Keratinocyte (primary cell): ENCODE measurements at regions not wholly inside any gene's neighbourhood (a gene's known extent, or its start where the extent isn't known, plus 50 kb on each side); places are given as distances from the start of the nearest gene placed in this dataset.

Experiments used
- DNase-seq: peaks from one replicate; pipeline ENCODE4 v3.0.0-alpha.2; 2011; ENCODE audit warnings: low read depth, missing footprints, low spot score
- FAIRE-seq: peaks from 2 replicates; lab custom pipeline; 2011; peaks lifted over from hg19 to GRCh38; lab: Jason Lieb, UNC
- H2AFZ ChIP-seq: 2 replicates; pipeline ENCODE4 v1.6.0; 2012; ENCODE audit warnings: low read length, control low read depth, inconsistent platforms; ENCODE audit not compliant: control insufficient read depth
- H3K27ac ChIP-seq: 2 replicates; pipeline ENCODE4 v1.5.1; 2011; ENCODE audit warnings: low read length; ENCODE audit not compliant: control insufficient read depth, insufficient read depth
- H3K27me3 ChIP-seq: 3 replicates; pipeline ENCODE4 v1.6.0; 2011; ENCODE audit warnings: low read length; ENCODE audit not compliant: control insufficient read depth, insufficient read depth; ENCODE audit errors: extremely low read depth
- H3K36me3 ChIP-seq, 2 experiments: 2 replicates in 1 of 2; 3 replicates in 1 of 2; pipeline ENCODE4 v1.5.1; 2011; ENCODE audit warnings: low read length in 2 of 2, mild to moderate bottlenecking in 1 of 2; ENCODE audit not compliant: control insufficient read depth in 2 of 2, insufficient read depth in 2 of 2; ENCODE audit errors: extremely low read depth in 1 of 2
- H3K4me1 ChIP-seq: 3 replicates; pipeline ENCODE4 v1.5.1; 2011; ENCODE audit warnings: low read length; ENCODE audit not compliant: control insufficient read depth, insufficient read depth; ENCODE audit errors: extremely low read depth
- H3K4me2 ChIP-seq: 3 replicates; pipeline ENCODE4 v1.6.0; 2011; ENCODE audit warnings: low read depth, low read length; ENCODE audit not compliant: control insufficient read depth, insufficient read depth; ENCODE audit errors: extremely low read depth
- H3K4me3 ChIP-seq, 3 experiments: fragments of 200-600 bp in 1 of 3; sonication (generic) in 1 of 3; 2 replicates in 2 of 3; 3 replicates in 1 of 3; pipeline ENCODE4 v1.5.1; 2011 to 2016; ENCODE audit warnings: low read length in 3 of 3, mild to moderate bottlenecking in 3 of 3, control low read depth in 2 of 3, inconsistent platforms in 1 of 3, low read depth in 1 of 3, mixed read lengths in 1 of 3, mixed run types in 1 of 3, moderate library complexity in 1 of 3; ENCODE audit not compliant: control insufficient read depth in 2 of 3, insufficient read depth in 2 of 3; ENCODE audit errors: extremely low read depth in 1 of 3
- H3K79me2 ChIP-seq: 2 replicates; pipeline ENCODE4 v1.6.0; 2012; ENCODE audit warnings: low read length; ENCODE audit not compliant: control insufficient read depth, insufficient read depth
- H3K9ac ChIP-seq: 3 replicates; pipeline ENCODE4 v1.6.0; 2011; ENCODE audit warnings: low read length; ENCODE audit not compliant: control insufficient read depth, insufficient read depth; ENCODE audit errors: extremely low read depth
- H3K9me1 ChIP-seq: 3 replicates; pipeline ENCODE4 v1.6.0; 2011; ENCODE audit warnings: low read length; ENCODE audit not compliant: control insufficient read depth, insufficient read depth; ENCODE audit errors: extremely low read depth
- H3K9me3 ChIP-seq: 2 replicates; pipeline ENCODE4 v1.5.1; 2012; ENCODE audit warnings: low read depth, low read length; ENCODE audit not compliant: control insufficient read depth
- H4K20me1 ChIP-seq: 3 replicates; pipeline ENCODE4 v1.6.0; 2011; ENCODE audit warnings: low read length; ENCODE audit not compliant: control insufficient read depth, insufficient read depth; ENCODE audit errors: extremely low read depth
- CTCF ChIP-seq, 3 experiments: IDR thresholded peaks in 1 of 3; conservative IDR thresholded peaks in 1 of 3; optimal IDR thresholded peaks in 1 of 3; 2 replicates in 2 of 3; 3 replicates in 1 of 3; pipeline versions ENCODE3 to v1.5.1; 2011; ENCODE audit warnings: low read length in 3 of 3, mild to moderate bottlenecking in 3 of 3, moderate library complexity in 2 of 3, control low read depth in 1 of 3, inconsistent platforms in 1 of 3; ENCODE audit not compliant: insufficient read depth in 2 of 3; ENCODE audit errors: extremely low read depth in 1 of 3
- EZH2 ChIP-seq: IDR thresholded peaks from one replicate; pipeline ENCODE4 v1.6.1; 2012; ENCODE audit warnings: inconsistent platforms, mild to moderate bottlenecking, low read length, moderate library complexity
- dilution Hi-C: fragments of 300-500 bp; cut with MboI; formaldehyde crosslinking; loops from one replicate; pipeline ENCODE4 v1.7.0; 2020; ENCODE audit warnings: low sequenced_read_pairs; ENCODE audit not compliant: extremely low pct_ligation_motif_present

- no peaks in the 10 kb centered on the region for H3K79me2 ChIP-seq
- H2AFZ ChIP-seq: no peak overlapping the region
- no peak overlapping the region for H3K4me2 ChIP-seq
- H4K20me1 ChIP-seq: no peaks in the 10 kb centered on the region
- TF ChIP-seq CTCF (optimal IDR thresholded peaks at IDR 0.05 in 1 of 3, IDR thresholded peaks at IDR 0.05 in 1 of 3, conservative IDR thresholded peaks at IDR 0.05 in 1 of 3; ENCODE audit: extremely low read depth in 1 of 3, insufficient read depth in 2 of 3, low read length in 3 of 3) (no peak), EZH2 (no peak)
- no peaks in the 10 kb centered on the region for H3K4me1 ChIP-seq
- H3K4me3 ChIP-seq: no peak overlapping the region
- H3K36me3 ChIP-seq: no peaks in the 10 kb centered on the region
- no peaks in the 10 kb centered on the region for H3K27me3 ChIP-seq
- dilution Hi-C loops: no loop called here
- H3K9me1 ChIP-seq: no peaks in the 10 kb centered on the region
- no peak for DNase-seq
- no peak overlapping the region for H3K9ac ChIP-seq
- FAIRE-seq: no peak
- H3K9me3 ChIP-seq: no peaks in the 10 kb centered on the region
- no peak overlapping the region for H3K27ac ChIP-seq
Measured at GRCh38 chr13:72562686-72563085, 164.7 kb downstream of the MZT1 start.

GRCh38 chr13:72561791-72562190 is 165.6 kb downstream of the MZT1 start:
- dilution Hi-C loops: no loop called here
- DNase-seq (no peak), FAIRE-seq (no peak)
- no peaks in the 10 kb centered on the region for H3K9me1 ChIP-seq
- H4K20me1 ChIP-seq: no peaks in the 10 kb centered on the region
- H3K4me2 ChIP-seq: no peak overlapping the region
- H3K79me2 ChIP-seq: no peaks in the 10 kb centered on the region
- no peak overlapping the region for H3K27ac ChIP-seq
- no peak for TF ChIP-seq EZH2
- no peak for TF ChIP-seq CTCF (optimal IDR thresholded peaks at IDR 0.05 in 1 of 3, IDR thresholded peaks at IDR 0.05 in 1 of 3, conservative IDR thresholded peaks at IDR 0.05 in 1 of 3; ENCODE audit: extremely low read depth in 1 of 3, insufficient read depth in 2 of 3, low read length in 3 of 3)
- no peaks in the 10 kb centered on the region for H3K27me3 ChIP-seq
- H3K4me3 ChIP-seq: no peak overlapping the region
- H3K9me3 ChIP-seq: no peaks in the 10 kb centered on the region
- no peak overlapping the region for H3K9ac ChIP-seq
- H3K4me1 ChIP-seq: peaks cover 7% of the 10 kb centered on the region
- no peak overlapping the region for H2AFZ ChIP-seq
- no peaks in the 10 kb centered on the region for H3K36me3 ChIP-seq
